GM19397 (cell line): ENCODE measurements at regions not wholly inside any gene's neighbourhood (a gene's known extent, or its start where the extent isn't known, plus 50 kb on each side); places are given as distances from the start of the nearest gene placed in this dataset.

Experiments
- ATAC-seq: cut with Tn5 transposase; IDR thresholded peaks from one replicate; pipeline ENCODE4 v1.9.1; 2021; ENCODE audit warnings: mild to moderate bottlenecking, moderate library complexity; ENCODE audit not compliant: unreplicated experiment

DNA sequence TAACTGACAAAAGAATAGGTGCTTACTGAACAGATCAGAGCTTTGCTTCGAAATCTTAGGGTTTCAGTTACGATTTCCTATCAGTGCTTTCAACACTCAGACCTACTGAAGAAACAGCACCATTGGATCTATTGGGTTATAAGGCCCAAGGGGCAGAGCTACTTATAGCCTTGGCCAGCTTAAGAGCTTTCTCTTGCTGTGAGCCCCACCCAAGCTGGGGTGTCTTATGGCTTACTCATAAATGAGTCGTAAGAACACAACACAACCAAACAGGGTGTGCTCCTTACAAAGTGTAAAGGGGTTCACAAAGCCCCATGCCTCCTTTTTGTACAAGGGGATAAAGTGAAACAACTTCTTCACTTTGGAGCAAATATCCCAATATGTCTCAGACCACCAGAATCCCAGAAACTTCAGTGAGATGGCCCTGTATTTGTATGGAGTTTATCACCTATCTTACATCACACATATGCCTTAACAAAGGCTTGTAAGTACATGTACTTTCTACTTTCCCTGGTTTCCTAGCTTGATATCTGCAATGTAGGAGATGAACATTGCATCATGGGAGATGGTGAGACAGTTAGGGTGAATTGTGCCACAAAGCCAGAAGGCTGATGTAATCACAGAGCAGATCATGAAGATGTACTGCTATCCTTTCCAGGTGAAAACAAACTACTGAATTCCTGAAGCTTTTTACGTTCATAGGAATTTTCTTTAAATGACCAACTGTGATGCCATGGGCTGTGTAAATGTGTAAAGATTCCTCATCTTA, 115.5 kb upstream of the GLI2 start:
- ATAC-seq = no peak

- no peak for ATAC-seq
Measured at GRCh38 chr2:120622159-120622869, 113.4 kb upstream of the GLI2 start.

DNA sequence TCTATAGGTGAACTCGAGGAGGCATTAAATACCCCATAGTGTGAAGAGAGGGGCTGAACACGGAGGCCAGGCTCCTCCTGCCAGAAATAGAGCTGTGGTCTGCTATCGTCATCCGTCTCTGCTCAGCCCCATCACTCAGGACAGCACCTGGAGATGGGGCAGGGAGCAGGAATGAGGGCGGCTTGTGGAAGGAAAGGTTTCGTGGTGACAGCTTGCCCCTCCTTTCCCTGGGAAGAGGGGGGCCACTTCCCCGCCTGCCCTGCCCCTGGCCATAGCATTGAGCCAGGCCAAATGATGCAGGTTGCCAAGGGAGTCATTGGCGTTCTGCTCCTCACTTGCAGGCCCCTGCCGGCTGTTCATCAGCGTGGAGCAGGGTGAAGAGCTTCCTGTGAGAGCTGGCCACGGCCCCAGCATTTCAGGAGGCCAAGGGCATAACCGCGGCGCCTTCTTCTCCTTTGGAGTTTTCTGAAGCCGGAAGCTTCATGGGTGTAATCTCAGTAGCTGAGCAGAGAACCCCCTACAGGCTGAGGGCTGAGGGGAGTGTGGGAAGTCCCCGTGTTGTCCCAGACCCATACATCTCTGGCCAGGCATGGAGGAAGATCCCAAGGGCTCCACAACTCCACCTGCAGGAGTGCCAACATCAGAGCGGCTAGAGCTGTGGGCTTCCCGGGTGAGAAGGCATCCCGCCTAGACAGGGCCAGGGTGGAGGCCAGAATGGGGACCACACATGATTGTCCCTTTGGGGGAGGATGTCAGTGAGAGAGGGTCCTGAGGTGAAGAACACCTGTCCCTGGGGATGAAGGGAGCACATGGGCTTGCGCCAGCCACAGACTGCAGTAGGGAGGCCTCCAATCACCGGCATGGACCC, 112.5 kb upstream of the GLI2 start:
- no peak for ATAC-seq

- no peak for ATAC-seq
Measured at GRCh38 chr2:120624061-120624737, 111.5 kb upstream of the GLI2 start.

- ATAC-seq = no peak
Measured at GRCh38 chr2:120624738-120625446, 110.8 kb upstream of the GLI2 start.

GRCh38 chr2:120625865-120626560, 109.7 kb upstream of the GLI2 start:
- ATAC-seq = no peak

DNA sequence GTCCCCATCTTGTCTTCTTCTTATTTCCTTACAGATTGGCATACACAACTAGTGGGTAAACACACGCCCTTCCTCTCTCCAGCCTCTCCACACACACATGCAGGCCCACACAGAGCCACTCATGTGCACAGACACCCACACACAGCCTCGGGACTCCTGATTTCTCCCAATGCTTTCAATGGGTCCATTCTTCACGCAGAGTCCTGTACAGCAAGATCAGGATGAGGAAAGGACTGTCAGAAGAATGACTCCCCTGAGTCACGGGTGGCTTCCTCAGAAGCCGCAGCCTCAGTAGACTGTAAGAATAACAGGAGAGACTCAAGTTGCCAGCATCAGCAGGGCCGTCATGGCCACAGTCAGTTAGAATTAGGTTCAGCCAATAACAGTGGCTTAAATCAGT, 109.1 kb upstream of the GLI2 start:
- ATAC-seq = no peak

DNA sequence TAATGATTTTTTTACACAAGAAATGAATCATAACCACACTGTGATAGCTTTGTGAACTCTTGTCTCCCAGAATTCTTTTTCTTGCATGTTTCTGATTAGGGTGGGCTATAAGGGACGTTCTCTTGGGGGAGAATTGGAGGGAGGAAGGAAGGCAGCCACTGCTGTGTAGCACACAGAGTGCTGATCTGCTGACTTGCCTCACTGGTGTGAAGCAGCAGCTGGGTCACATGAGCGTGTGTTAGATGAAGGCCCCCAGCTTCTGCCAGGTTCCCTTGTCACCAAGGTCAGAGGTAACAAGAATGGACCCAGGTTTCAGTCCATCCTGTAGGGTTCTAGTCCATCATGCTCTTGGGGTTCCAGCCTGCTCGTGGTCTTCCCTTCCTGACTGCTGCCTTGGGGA, 107.4 kb upstream of the GLI2 start:
- no peak for ATAC-seq

GRCh38 chr2:120629241-120629895, 106.3 kb upstream of the GLI2 start:
- ATAC-seq = no peak

DNA sequence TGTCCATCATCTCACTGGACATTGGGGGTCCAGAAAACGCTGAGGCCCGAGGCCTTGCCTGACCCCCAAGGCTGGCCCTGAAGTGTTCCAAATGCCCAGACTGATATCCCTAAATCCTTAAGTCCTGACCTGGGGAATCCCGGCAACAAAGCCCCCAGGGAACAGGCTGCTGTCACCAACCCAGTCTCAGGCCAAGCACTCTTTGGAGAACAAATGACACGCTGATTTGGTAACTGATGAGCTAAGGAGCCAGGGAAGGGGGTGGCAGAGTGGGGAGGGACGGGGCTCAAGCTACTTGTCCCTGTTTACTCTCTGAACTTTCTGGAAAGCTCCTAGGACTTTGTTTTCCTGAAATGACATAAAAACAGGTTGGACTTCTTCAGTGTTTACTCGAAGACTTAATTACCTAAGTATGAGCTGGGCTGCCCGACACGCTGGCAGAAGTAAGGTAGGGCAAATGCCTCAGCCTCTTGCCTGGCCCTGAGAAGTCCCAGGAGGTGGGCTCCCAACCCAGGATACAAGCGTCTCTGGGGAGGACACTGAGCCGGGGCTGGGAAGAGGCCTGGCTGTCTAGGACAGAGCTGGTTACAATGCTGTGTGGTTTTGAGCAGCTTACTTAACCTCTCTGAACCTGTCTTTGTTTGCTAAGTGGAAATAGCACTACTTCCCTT, 105.5 kb upstream of the GLI2 start:
- no peak for ATAC-seq

DNA sequence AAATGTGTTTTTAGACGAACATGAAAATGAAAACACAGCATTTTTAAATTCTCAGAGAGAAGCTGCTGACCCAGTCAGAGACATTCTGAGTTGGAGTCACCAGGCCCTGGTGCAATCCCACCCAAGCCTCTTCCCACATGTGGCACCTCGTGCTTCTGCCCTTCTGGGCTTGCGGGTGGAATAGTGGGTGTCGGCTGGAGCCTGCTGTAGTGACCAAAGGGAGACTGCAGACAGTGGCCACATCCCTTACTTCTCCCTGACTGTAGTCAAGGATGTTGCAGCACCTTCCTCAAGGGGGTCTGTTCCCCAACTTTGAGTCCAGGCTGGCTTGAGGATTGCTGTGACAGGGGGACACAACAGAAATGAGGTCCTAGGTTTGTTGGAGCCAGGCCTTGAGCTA, 104.4 kb upstream of the GLI2 start:
- no peak for ATAC-seq

- ATAC-seq = no peak
Measured at GRCh38 chr2:120631724-120632123, 103.9 kb upstream of the GLI2 start.

DNA sequence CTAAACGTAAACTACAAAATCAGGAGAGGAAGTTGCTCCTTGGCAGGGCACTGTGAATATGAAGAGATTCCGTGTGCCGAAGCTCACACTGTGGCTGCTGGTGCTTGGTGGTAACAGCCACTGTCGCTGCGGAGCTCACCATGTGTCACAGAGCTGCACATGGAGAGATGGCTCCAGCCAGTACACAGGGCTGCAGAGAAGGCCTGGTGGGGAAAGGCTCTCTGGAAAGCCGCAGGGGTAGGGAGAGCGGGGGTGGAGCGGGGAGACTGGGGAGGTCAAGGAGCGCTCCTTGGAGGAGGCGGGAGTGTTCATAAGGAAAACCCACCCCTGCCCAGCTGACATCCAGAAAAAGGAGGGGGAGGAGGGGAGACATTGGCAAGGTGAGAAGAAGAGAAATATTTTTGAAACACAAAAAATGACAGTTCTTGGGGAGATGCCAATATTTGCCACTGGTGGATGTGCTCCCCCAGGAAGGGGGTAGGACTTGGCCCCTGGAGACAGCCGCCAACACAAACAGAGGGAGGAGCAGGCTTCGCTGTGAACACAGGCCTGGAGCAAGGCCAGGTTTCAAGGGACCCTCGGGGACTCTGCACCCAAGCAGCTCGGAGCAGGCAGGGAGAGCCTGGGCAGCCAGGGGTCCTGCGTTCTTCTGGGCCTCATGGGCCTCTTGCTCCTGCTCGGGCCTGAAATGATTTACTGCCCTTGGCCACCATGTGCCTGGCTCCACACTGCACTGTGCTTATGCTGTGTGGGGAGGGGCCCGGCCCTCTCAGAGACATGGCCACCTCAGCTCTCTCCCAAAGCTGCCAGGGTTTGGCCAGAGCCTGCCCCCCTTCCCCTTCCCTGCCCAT, 102.6 kb upstream of the GLI2 start:
- no peak for ATAC-seq

DNA sequence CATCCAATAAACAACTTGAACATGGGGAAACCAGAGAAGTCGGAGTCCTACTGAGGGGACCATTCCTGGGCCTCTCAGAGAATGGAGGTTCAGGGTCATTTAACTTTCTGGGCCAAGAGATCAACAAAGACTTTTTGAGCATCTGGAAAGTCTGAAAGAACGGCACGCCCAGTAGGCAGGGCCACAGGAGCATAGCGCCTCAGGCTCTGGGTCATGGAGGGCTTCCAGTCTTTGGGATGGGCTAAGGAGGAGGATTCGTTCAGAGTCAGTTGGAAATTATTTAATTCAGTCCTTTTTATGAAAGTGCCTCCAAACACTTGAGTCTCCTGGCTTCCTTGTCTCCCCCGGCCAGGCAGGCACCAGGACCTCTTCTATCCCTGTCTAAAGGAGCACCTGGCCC, 101.1 kb upstream of the GLI2 start:
- no peak for ATAC-seq

DNA sequence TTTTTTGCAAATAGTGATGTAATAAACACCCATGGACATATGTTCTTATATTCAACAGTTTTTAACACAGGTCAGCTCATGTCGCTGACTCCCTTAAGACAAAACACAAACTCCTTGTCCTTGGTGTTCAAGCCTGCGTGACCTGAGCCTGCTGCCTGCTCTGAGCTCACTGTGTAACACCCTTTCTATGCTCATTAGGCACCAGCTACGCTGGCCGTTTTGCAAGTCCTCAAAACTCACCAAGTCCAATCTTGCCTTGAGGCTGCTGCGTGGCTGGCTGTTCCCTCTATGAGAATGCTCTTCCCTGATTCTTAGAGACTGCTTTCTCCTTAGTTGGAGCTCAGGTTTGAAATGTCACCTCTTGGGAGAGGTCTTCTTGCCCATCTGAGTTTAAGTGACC, 100.5 kb upstream of the GLI2 start:
- ATAC-seq = no peak

DNA sequence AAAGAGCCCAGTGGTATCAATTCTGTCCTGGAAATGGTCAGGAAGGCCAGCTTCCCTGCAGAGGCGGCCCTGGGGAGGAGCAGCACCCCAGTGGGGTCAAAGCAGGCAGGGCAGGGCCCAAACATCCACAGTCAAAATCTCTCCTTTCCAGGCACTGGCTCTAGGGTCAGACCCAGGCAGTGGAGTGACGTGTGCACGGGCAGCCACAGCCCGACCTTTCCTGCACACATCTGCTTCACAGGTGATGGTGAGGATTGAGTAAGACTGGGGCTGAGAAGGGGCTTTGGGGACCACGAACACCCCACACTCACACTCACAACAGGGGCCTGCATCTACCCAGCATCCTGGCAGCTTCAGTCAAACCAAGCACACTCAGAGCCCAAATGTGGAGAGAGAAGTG, 97.8 kb upstream of the GLI2 start:
- ATAC-seq = no peak

DNA sequence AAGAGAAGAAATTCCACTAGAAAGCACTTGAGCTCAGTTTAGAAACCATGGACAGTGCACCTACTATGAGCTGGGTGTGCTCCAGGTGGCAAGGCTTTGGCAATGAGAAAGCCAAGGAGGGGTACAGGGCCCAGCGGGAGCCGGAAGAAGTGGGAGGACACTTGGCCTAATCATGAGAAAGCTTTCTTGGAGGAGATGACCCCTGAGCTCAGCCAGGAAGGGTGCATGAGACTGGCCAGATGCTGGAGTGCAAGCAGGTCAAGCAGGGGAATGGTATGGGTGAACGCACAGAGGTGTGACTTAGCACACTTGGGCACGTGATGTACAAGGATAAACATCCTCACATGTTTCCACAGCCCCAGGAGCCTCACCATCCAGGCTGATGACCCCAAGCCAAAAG, 97.2 kb upstream of the GLI2 start:
- ATAC-seq = no peak

DNA sequence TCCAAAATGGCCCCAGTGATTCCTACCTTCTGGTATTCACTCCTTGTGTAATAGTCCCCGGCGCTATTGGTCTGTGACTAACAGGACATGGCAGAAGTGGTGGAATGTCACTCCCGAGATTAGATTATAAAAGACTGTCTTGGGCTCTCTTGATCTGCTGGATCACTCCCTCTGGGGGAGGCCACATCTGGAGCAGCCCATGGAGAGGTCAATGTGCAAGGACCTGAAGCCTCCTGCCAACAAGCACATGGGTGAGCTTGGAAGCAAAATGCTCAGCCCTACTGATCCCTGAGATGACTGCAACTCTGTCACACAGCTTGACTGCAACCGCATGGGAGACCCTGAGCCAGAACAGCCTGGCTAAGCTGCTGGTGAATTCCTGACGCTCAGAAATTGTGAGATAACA, 94.3 kb upstream of the GLI2 start:
- ATAC-seq = no peak
